Natural killer cell (primary cell): ENCODE measurements at regions not wholly inside any gene's neighbourhood (a gene's known extent, or its start where the extent isn't known, plus 50 kb on each side); places are given as distances from the start of the nearest gene placed in this dataset.

Experiments used
- ATAC-seq, 3 donors: fragments of 150-1000 bp in 2 of 3; fragments of 200-7000 bp in 1 of 3; cut with Tn5 transposase; 1 replicate in 1 of 3; 2 replicates in 2 of 3; pipeline ENCODE4 v1.10.0; 2021; ENCODE audit warnings: mild to moderate bottlenecking in 2 of 3, moderate library complexity in 2 of 3
- DNase-seq, 2 donors: peaks; one replicate each; pipeline versions ENCODE4 v3.0.0 to v3.0.0-alpha.2; 2013 to 2021; ENCODE audit warnings: mixed read lengths in 1 of 2
- H3K27ac ChIP-seq: one replicate; pipeline ENCODE4 v1.5.1; 2013; ENCODE audit warnings: mild to moderate bottlenecking, low read length
- H3K27me3 ChIP-seq: one replicate; pipeline ENCODE4 v1.6.1; 2013; ENCODE audit warnings: low read length; ENCODE audit not compliant: control insufficient read depth, insufficient read depth
- H3K36me3 ChIP-seq: one replicate; pipeline ENCODE4 v1.6.1; 2013; ENCODE audit warnings: low read length; ENCODE audit not compliant: control insufficient read depth, insufficient read depth
- H3K4me1 ChIP-seq: one replicate; pipeline ENCODE4 v1.6.1; 2013; ENCODE audit warnings: low read length; ENCODE audit not compliant: control insufficient read depth, insufficient read depth
- H3K4me3 ChIP-seq: one replicate; pipeline ENCODE4 v1.5.1; 2013; ENCODE audit warnings: low read length
- H3K9me3 ChIP-seq: one replicate; pipeline ENCODE4 v1.6.1; 2013; ENCODE audit warnings: low read length; ENCODE audit not compliant: control insufficient read depth, insufficient read depth
- H3K27ac Mint-ChIP-seq, 2 donors: one replicate each; pipeline ENCODE4 v1.8.0; 2022; ENCODE audit warnings: mild to moderate bottlenecking in 2 of 2, mixed read lengths in 2 of 2, moderate library complexity in 1 of 2
- H3K27me3 Mint-ChIP-seq, 2 donors: one replicate each; pipeline ENCODE4 v1.8.0; 2022; ENCODE audit warnings: low read depth in 2 of 2, mixed read lengths in 2 of 2
- H3K36me3 Mint-ChIP-seq: one replicate; pipeline ENCODE4 v1.8.0; 2022; ENCODE audit warnings: mixed read lengths
- H3K4me1 Mint-ChIP-seq, 2 donors: one replicate each; pipeline ENCODE4 v1.8.0; 2022; ENCODE audit warnings: mixed read lengths in 2 of 2
- H3K4me3 Mint-ChIP-seq: one replicate; pipeline ENCODE4 v1.8.0; 2022; ENCODE audit warnings: mild to moderate bottlenecking, moderate library complexity, mixed read lengths
- H3K9me3 Mint-ChIP-seq, 2 donors: one replicate each; pipeline ENCODE4 v1.8.0; 2022; ENCODE audit warnings: mixed read lengths in 2 of 2
- CTCF ChIP-seq: fragments of 200-600 bp; IDR thresholded peaks from one replicate; pipeline ENCODE4 v1.8.0; 2022; ENCODE audit warnings: antibody characterized with exemption
- WGBS: methylation state at CpG from one replicate; pipeline ENCODE4 v1.1.7; 2013; ENCODE audit warnings: missing lambda C conversion rate; ENCODE audit not compliant: insufficient coverage; 5-methylcytosine and 5-hydroxymethylcytosine counted together
- intact Hi-C: fragments of 100-400 bp; cut with micrococcal nuclease; formaldehyde crosslinking; loops from one replicate; pipeline ENCODE4 v1.14.2; 2022

GRCh38 chr17:77679589-77679988 lies 278.9 kb upstream of the TNRC6C start:
- DNase-seq (no peak), ATAC-seq (no peak)
- intact Hi-C loops: no loop called here
- no peaks in the 10 kb centered on the region for H3K27me3 ChIP-seq
- 94% methylated on average over 9 of the region's 9 CpGs for WGBS
- H3K4me1 Mint-ChIP-seq: peaks cover 6 to 8% of the 10 kb centered on the region in 2 donors
- no peak overlapping the region for H3K27ac ChIP-seq
- peaks cover 0 to 3% of the 10 kb centered on the region in 2 donors for H3K27me3 Mint-ChIP-seq
- no peak overlapping the region for H3K4me3 ChIP-seq
- H3K9me3 ChIP-seq: no peaks in the 10 kb centered on the region
- H3K36me3 ChIP-seq: peaks cover 6% of the 10 kb centered on the region
- TF ChIP-seq CTCF: no peak
- no peak overlapping the region for H3K27ac Mint-ChIP-seq
- no peaks in the 10 kb centered on the region for H3K9me3 Mint-ChIP-seq
- no peaks in the 10 kb centered on the region for H3K36me3 Mint-ChIP-seq
- no peak overlapping the region for H3K4me3 Mint-ChIP-seq
- no peaks in the 10 kb centered on the region for H3K4me1 ChIP-seq

- no peak for ATAC-seq
- Histone ChIP-seq H3K4me3 (no peak overlapping the region), H3K27me3 (no peaks in the 10 kb centered on the region), H3K36me3 (peaks cover 2% of the 10 kb centered on the region), H3K9me3 (no peaks in the 10 kb centered on the region), H3K27ac (no peak overlapping the region), H3K4me1 (no peaks in the 10 kb centered on the region)
- Mint-ChIP-seq H3K27ac (no peak overlapping the region), H3K4me1 (peaks cover 6 to 8% of the 10 kb centered on the region in 2 donors), H3K4me3 (no peak overlapping the region), H3K36me3 (no peaks in the 10 kb centered on the region), H3K27me3 (peaks cover 0 to 15% of the 10 kb centered on the region in 2 donors), H3K9me3 (no peaks in the 10 kb centered on the region)
- intact Hi-C loops: no loop called here
- TF ChIP-seq CTCF: no peak
- WGBS: 95% methylated on average over 8 of the region's 8 CpGs
- DNase-seq: no peak
These were observed 276.6 kb upstream of the TNRC6C start for GRCh38 chr17:77681861-77682260.

- no peak for TF ChIP-seq CTCF
- 49% methylated on average over 13 of the region's 15 CpGs for WGBS
- H3K9me3 Mint-ChIP-seq: no peaks in the 10 kb centered on the region
- no peak overlapping the region for H3K4me3 Mint-ChIP-seq
- ATAC-seq (no peak), DNase-seq (no peak)
- no peak overlapping the region for H3K27ac Mint-ChIP-seq
- Histone ChIP-seq H3K27me3 (no peaks in the 10 kb centered on the region), H3K36me3 (no peaks in the 10 kb centered on the region), H3K27ac (no peak overlapping the region), H3K4me3 (no peak overlapping the region), H3K9me3 (no peaks in the 10 kb centered on the region), H3K4me1 (peaks cover 2% of the 10 kb centered on the region)
- H3K4me1 Mint-ChIP-seq: peaks cover 7 to 9% of the 10 kb centered on the region in 2 donors
- peaks cover 1 to 12% of the 10 kb centered on the region in 2 donors for H3K27me3 Mint-ChIP-seq
- no peaks in the 10 kb centered on the region for H3K36me3 Mint-ChIP-seq
- intact Hi-C loops: no loop called here
These were observed 273.4 kb upstream of the TNRC6C start for GRCh38 chr17:77684803-77685798.
